ENCODE measurements at regions not wholly inside any gene's neighbourhood (a gene's known extent, or its start where the extent isn't known, plus 50 kb on each side); places are given as distances from the start of the nearest gene placed in this dataset.

GRCh38 chr6:40910260-40910893, 128.6 kb downstream of the UNC5CL start:
- no peak for DNase-seq (ENCODE audit: low read depth in 2 of 2)

DNA sequence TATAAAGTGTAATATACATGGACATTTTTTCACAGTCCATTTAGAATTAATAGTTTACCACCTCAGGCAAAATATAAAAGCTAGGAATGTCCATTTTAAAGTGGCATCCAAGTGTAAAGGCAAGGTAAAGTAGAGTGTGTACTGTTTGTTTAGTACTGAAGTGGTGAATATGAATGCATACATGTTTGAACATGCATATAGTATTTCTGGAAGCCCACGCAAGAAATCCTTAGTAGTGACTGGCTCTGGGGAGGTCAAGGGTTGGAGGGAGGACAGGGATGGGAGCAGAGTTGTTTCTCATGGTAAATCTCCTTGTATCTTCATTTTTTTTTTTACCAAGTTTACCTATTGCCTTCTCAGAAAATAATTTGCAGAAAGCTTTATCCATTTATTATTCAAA, 129.2 kb downstream of the UNC5CL start:
- no peak for DNase-seq (ENCODE audit: low read depth in 2 of 2)

DNA sequence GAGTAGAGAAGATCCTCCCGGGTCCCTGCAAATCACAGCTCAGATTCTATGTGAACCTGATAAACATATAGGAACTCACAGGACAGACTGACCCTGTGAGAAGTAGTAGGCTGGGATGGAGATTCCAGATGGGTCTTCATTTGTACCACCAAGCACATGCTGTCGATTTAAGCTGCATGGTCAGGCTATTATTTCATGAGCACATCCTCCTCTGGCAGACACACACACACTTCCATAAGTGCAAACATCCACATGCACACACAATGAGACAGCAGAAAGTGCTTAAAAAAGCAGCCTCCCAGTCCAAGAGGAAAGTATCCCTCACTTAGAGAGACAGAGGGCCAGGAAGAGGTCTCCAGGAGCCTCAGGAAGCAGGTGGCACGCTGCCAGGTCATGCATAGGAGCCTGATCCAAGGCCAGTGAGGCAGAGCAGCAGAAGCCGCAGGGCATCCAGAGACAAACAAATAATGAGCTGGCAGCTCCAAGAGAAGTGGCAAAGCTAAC, 131.8 kb downstream of the UNC5CL start:
- no peak for DNase-seq (ENCODE audit: low read depth in 2 of 2)

GRCh38 chr6:40906759-40907158, 132.3 kb downstream of the UNC5CL start:
- DNase-seq (ENCODE audit: low read depth in 2 of 2): no peak

DNA sequence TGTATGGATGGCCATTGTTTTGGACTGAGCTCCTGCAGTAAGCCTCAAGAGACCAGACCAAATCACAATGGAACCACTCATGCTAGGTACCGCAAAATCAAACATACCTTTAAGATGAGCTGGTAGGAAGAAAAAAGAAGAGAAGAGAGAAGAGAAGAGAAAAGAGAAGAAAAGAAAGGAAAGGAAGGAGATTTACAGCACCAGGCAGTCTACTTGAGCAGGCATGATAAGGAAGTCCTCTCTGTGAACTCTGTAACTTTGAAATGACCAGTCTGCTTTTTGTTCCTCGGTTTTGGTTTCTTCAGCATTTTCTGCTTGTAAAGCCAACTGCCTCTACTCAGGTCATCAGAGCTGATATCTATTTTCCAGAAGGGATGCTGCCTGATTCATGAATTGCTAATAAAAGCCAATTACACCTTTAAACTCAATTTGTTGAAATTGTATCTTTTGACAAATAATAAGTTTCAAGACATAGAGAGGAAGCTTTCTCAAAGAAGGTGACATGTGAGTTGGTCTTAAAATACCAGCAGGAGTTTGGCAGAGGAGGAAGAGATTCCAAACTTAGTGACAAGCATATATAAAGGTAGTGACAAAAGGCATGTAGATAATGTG, 134.3 kb downstream of the UNC5CL start:
- DNase-seq (ENCODE audit: low read depth in 2 of 2): no peak

DNA sequence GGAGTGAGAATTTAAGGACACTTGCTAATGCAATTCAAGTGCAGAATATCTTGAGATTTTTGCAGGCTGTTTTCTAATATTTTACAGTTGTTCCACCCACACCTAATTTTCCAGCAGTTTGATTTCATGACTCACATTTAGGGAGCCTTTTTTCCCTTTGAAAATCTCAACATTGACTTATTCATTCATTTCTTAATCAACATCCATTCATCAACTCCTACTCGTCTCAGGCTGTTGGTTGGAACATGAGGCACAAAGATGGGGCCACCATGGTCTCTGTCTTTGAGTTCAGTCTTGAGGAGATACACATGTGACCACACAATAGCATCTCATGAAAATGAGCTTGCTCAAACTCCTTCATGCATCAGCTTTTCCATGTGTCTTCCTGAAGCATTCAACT, 135.6 kb downstream of the UNC5CL start:
- DNase-seq (ENCODE audit: low read depth in 2 of 2): no peak

GRCh38 chr6:40901322-40902055, 137.5 kb downstream of the UNC5CL start:
- no peak for DNase-seq (ENCODE audit: low read depth in 2 of 2)

GRCh38 chr6:40900791-40901190, 138.2 kb downstream of the UNC5CL start:
- no peak for DNase-seq (ENCODE audit: low read depth in 2 of 2)

- DNase-seq (ENCODE audit: low read depth in 2 of 2): no peak
Measured at GRCh38 chr6:40899684-40900155, 139.3 kb downstream of the UNC5CL start.

GRCh38 chr6:40898073-40898472, 140.9 kb downstream of the UNC5CL start:
- no peak for DNase-seq (ENCODE audit: low read depth in 2 of 2)

DNA sequence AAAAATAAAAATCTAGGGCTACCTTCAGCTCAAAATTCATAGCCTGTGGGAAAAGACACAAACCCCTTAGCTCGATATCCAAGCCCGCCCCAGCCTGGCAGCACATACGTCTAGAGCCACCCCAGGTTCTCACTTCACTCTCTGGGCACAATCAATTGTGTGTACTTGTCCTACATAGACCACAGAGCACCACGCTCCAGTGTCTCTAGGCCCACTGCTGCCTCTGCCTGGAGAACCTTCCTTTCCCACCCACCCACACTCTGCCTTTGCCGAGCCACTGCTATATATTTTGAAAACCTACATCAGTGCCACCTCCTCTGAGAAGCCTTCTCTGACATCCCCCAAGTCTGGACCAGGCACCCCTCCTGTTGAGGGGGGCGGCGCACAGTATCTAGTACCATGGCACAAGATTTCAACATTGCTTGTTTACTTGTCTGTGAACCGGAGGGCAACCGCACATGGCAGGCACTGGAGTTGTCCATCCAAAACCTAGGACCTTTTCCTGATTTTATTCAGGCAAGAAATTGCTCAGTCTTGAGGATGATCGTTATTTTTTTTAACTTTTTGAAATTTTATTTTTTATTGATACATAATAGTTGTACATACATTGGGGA, 141.5 kb downstream of the UNC5CL start:
- no peak for DNase-seq (ENCODE audit: low read depth in 2 of 2)

DNA sequence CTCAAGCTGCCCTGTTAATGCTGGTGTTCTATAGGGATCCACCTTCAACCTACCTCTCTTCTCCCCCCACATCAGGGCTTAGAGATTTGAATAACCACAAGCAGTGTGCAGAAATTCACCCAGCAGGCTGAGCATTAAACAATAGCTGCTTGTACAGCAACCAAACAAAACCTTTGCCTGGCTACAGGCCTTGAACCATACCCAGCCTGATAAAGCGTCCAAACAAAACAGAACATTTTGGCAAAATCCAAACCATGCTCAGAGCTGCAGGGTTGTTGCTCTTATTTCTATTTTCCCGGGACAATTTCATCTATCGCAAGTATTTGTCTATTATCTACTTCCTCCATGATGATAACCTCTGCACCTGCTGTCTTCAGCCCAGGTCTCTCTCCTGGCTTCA, 142.3 kb downstream of the UNC5CL start:
- DNase-seq (ENCODE audit: low read depth in 2 of 2): no peak

- no peak for DNase-seq (ENCODE audit: low read depth in 2 of 2)
Measured at GRCh38 chr6:40894962-40895799, 143.8 kb downstream of the UNC5CL start.

DNA sequence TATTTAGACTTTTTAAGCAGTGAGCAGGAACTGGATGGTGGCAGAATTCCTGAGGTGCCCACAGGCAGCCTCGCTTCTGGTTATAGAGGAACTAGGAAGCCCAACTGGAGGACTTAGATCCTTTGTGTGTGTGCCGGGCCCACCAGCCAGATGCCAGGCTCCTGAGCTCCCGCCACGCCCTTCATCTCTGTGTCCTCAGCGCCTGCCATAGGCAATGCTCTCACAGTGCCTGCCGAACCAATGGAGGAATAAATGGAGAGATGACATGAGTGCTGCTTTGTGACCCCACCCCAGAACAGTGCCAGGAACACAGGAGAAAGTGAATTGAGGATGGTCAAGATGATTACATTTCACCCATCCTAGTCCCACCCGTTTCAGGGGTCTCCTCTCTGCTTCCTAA, 146.0 kb downstream of the UNC5CL start:
- DNase-seq (ENCODE audit: low read depth in 2 of 2): no peak

- no peak for DNase-seq (ENCODE audit: low read depth in 2 of 2)
Measured at GRCh38 chr6:40892223-40892622, 146.8 kb downstream of the UNC5CL start.

GRCh38 chr6:40891686-40892085, 147.3 kb downstream of the UNC5CL start:
- DNase-seq (ENCODE audit: low read depth in 2 of 2): no peak

DNA sequence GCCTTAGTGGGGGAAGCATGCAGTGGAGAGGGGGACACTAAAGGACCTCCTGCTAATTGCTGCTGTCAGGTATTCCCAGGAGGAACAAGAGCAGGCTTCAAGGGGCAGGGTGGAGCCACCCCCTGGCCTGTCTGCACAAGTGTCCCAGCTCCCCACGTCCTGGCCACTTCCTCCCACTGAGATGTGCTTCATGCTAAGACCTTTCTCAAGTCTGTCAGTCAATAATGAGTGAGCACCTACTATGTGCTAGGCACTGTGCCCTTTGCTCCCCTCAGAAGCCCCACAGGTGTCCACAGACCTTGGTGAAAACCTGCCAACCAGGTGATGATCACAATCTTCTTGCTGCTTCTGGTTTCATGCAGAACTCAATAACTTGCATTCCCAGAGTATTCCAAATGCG, 147.9 kb downstream of the UNC5CL start:
- DNase-seq (ENCODE audit: low read depth in 2 of 2): no peak

GRCh38 chr6:40889137-40889832, 149.7 kb downstream of the UNC5CL start:
- DNase-seq (ENCODE audit: low read depth in 2 of 2): no peak

GRCh38 chr6:40888456-40888990, 150.5 kb downstream of the UNC5CL start:
- DNase-seq (ENCODE audit: low read depth in 2 of 2): no peak

DNA sequence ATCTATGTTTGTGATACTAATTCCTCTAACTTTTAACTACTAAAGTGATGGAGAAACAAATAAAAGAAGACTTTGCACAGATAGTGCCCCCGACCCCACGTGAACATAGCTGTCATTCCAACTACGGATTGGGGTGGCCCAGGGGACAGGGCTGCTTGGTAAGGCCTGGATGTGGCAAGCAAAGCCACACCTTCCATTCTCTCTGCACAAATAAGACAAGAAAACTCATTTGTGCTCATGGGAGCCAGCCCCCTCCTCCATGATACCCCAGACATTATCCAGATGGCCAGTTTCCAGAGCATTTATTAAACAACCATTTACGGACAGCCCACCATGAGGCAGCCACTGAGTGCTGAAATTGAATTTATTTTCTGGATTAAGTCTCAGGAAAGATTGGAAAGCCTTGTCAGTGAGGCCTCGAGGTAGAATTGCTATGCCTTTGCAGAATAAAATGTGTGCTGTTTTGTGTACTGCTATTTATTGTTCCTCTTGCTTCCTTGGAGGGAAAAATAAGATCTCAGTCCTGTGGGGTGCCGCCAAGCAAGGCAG, 151.2 kb downstream of the UNC5CL start:
- no peak for DNase-seq (ENCODE audit: low read depth in 2 of 2)

All from stimulated activated CD4-positive, alpha-beta T cell treated with anti-CD3 and anti-CD28 coated beads, Interleukin-1b, Interleukin-23, amount 100 ng/mL, for 4 hours (primary cell).